ENCODE measurements at regions not wholly inside any gene's neighbourhood (a gene's known extent, or its start where the extent isn't known, plus 50 kb on each side); places are given as distances from the start of the nearest gene placed in this dataset.
"Not testable (repeated sequence)": the region's sequence is repeated elsewhere in the genome, so short reads cannot be mapped to it uniquely, and the experiment has no call there.

GRCh38 chr11:122002047-122002446, 114.0 kb downstream of the BLID start:
- no peak for DNase-seq (ENCODE audit: extremely low spot score, unreplicated experiment)
- Mint-ChIP-seq H3K36me3 (ENCODE audit: unreplicated experiment) (no peaks in the 10 kb centered on the region), H3K9me3 (ENCODE audit: unreplicated experiment) (peaks cover 19% of the 10 kb centered on the region), H3K4me3 (ENCODE audit: unreplicated experiment) (no peak overlapping the region), H3K27me3 (ENCODE audit: unreplicated experiment) (no peaks in the 10 kb centered on the region), H3K27ac (ENCODE audit: unreplicated experiment) (no peak overlapping the region), H3K4me1 (ENCODE audit: unreplicated experiment) (no peaks in the 10 kb centered on the region)
- no peak for TF ChIP-seq CTCF (IDR thresholded peaks at IDR 0.05)

GRCh38 chr11:121999651-122000050, 116.4 kb downstream of the BLID start:
- no peak overlapping the region for H3K27ac Mint-ChIP-seq (ENCODE audit: unreplicated experiment)
- no peak for TF ChIP-seq CTCF (IDR thresholded peaks at IDR 0.05)
- H3K4me3 Mint-ChIP-seq (ENCODE audit: unreplicated experiment) = no peak overlapping the region
- H3K4me1 Mint-ChIP-seq (ENCODE audit: unreplicated experiment) = no peaks in the 10 kb centered on the region
- H3K36me3 Mint-ChIP-seq (ENCODE audit: unreplicated experiment) = no peaks in the 10 kb centered on the region
- peaks cover 4% of the 10 kb centered on the region for H3K27me3 Mint-ChIP-seq (ENCODE audit: unreplicated experiment)
- H3K9me3 Mint-ChIP-seq (ENCODE audit: unreplicated experiment) = peaks cover 19% of the 10 kb centered on the region
- no peak for DNase-seq (ENCODE audit: extremely low spot score, unreplicated experiment)

GRCh38 chr11:121996574-121996973, 119.4 kb downstream of the BLID start:
- H3K4me1 Mint-ChIP-seq (ENCODE audit: unreplicated experiment) = no peaks in the 10 kb centered on the region
- no peak for TF ChIP-seq CTCF (IDR thresholded peaks at IDR 0.05)
- H3K9me3 Mint-ChIP-seq (ENCODE audit: unreplicated experiment) = peaks cover 11% of the 10 kb centered on the region
- peaks cover 4% of the 10 kb centered on the region for H3K27me3 Mint-ChIP-seq (ENCODE audit: unreplicated experiment)
- H3K27ac Mint-ChIP-seq (ENCODE audit: unreplicated experiment) = no peak overlapping the region
- H3K4me3 Mint-ChIP-seq (ENCODE audit: unreplicated experiment) = no peak overlapping the region
- no peak for DNase-seq (ENCODE audit: extremely low spot score, unreplicated experiment)
- H3K36me3 Mint-ChIP-seq (ENCODE audit: unreplicated experiment) = no peaks in the 10 kb centered on the region

GRCh38 chr11:121983901-121984300, 132.1 kb downstream of the BLID start:
- Mint-ChIP-seq H3K4me3 (ENCODE audit: unreplicated experiment) (no peak overlapping the region), H3K27me3 (ENCODE audit: unreplicated experiment) (peaks cover 15% of the 10 kb centered on the region), H3K9me3 (ENCODE audit: unreplicated experiment) (peaks cover 10% of the 10 kb centered on the region), H3K27ac (ENCODE audit: unreplicated experiment) (no peak overlapping the region), H3K36me3 (ENCODE audit: unreplicated experiment) (no peaks in the 10 kb centered on the region), H3K4me1 (ENCODE audit: unreplicated experiment) (no peaks in the 10 kb centered on the region)
- no peak for DNase-seq (ENCODE audit: extremely low spot score, unreplicated experiment)
- TF ChIP-seq CTCF (IDR thresholded peaks at IDR 0.05) = no peak

- not testable (repeated sequence) for H3K36me3 Mint-ChIP-seq (ENCODE audit: unreplicated experiment); H3K27me3 Mint-ChIP-seq (ENCODE audit: unreplicated experiment); H3K4me3 Mint-ChIP-seq (ENCODE audit: unreplicated experiment); DNase-seq (ENCODE audit: extremely low spot score, unreplicated experiment); H3K27ac Mint-ChIP-seq (ENCODE audit: unreplicated experiment); H3K4me1 Mint-ChIP-seq (ENCODE audit: unreplicated experiment)
- H3K9me3 Mint-ChIP-seq (ENCODE audit: unreplicated experiment) = peaks cover 20% of the 10 kb centered on the region
Observed at GRCh38 chr11:121977914-121978313, 138.1 kb downstream of the BLID start.

GRCh38 chr11:121968638-121969037, 147.4 kb downstream of the BLID start:
- peaks cover 6% of the 10 kb centered on the region for H3K9me3 Mint-ChIP-seq (ENCODE audit: unreplicated experiment)
- H3K27me3 Mint-ChIP-seq (ENCODE audit: unreplicated experiment) = peaks cover 22% of the 10 kb centered on the region
- no peaks in the 10 kb centered on the region for H3K4me1 Mint-ChIP-seq (ENCODE audit: unreplicated experiment)
- H3K27ac Mint-ChIP-seq (ENCODE audit: unreplicated experiment) = no peak overlapping the region
- DNase-seq (ENCODE audit: extremely low spot score, unreplicated experiment) = no peak
- no peaks in the 10 kb centered on the region for H3K36me3 Mint-ChIP-seq (ENCODE audit: unreplicated experiment)
- H3K4me3 Mint-ChIP-seq (ENCODE audit: unreplicated experiment) = no peak overlapping the region
- TF ChIP-seq CTCF (IDR thresholded peaks at IDR 0.05) = no peak
